ENCODE measurements at regions not wholly inside any gene's neighbourhood (a gene's known extent, or its start where the extent isn't known, plus 50 kb on each side); places are given as distances from the start of the nearest gene placed in this dataset.

DNA sequence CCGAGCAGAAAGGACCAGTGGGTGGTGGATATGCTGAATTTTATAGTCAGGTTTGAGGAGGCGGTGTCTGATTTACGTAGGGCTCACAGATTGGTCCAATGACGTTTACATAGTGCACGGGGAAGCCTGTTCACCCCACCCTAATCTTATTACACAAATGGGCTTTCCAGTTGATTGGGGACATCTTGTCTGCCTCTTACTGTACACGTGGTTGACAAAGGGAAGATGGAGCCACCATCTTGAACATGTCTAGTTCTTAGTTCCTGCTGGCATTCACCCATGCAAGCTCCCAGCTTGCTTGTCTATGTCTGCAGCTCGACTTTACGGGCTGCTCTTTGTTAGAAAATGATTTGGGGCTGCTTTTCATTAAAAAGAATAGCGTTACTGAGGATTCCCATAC is 332.0 kb upstream of the SLCO3A1 start:
- no peak overlapping the region for H3K4me3 ChIP-seq
- H3K36me3 ChIP-seq, result no peaks in the 10 kb centered on the region
- no peaks in the 10 kb centered on the region for H3K9me3 ChIP-seq (ENCODE audit: low read depth)
- no peak for DNase-seq (ENCODE audit: low read depth in 1 of 2, low spot score in 1 of 2)
- H3K27me3 ChIP-seq, result no peaks in the 10 kb centered on the region
- no peak overlapping the region for H3K27ac ChIP-seq
- TF ChIP-seq, protein P1, sequence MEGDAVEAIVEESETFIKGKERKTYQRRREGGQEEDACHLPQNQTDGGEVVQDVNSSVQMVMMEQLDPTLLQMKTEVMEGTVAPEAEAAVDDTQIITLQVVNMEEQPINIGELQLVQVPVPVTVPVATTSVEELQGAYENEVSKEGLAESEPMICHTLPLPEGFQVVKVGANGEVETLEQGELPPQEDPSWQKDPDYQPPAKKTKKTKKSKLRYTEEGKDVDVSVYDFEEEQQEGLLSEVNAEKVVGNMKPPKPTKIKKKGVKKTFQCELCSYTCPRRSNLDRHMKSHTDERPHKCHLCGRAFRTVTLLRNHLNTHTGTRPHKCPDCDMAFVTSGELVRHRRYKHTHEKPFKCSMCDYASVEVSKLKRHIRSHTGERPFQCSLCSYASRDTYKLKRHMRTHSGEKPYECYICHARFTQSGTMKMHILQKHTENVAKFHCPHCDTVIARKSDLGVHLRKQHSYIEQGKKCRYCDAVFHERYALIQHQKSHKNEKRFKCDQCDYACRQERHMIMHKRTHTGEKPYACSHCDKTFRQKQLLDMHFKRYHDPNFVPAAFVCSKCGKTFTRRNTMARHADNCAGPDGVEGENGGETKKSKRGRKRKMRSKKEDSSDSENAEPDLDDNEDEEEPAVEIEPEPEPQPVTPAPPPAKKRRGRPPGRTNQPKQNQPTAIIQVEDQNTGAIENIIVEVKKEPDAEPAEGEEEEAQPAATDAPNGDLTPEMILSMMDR (IDR thresholded peaks at IDR 0.05; ENCODE audit: low read depth, low read length), result no peak
- H3K4me1 ChIP-seq (ENCODE audit: low read depth), result no peaks in the 10 kb centered on the region

DNA sequence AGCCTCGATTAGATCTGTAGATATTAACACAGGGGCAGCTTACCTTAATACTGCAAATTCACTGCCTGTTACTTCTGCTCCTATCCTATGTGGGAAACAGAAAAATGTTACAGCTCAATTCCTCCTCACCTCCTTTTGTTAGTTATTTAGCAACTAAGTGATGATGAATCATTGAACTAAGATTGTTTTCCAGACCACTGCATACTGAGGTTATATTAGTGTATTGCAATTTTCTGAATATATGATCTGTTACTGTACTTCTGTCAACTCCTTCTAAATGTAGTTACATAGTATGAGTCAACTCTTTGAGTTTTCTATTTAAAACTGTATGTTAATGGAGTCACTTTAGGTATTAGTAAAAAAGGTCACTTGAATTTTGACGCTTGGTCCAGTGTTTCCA is 331.5 kb upstream of the SLCO3A1 start:
- H3K4me1 ChIP-seq (ENCODE audit: low read depth), result no peaks in the 10 kb centered on the region
- TF ChIP-seq, protein P1 (IDR thresholded peaks at IDR 0.05; ENCODE audit: low read depth, low read length), result no peak
- H3K4me3 ChIP-seq, result no peak overlapping the region
- H3K27ac ChIP-seq, result no peak overlapping the region
- peak in 1 of 2 donors; percentile 24 for DNase-seq (ENCODE audit: low read depth in 1 of 2, low spot score in 1 of 2)
- no peaks in the 10 kb centered on the region for H3K27me3 ChIP-seq
- no peaks in the 10 kb centered on the region for H3K9me3 ChIP-seq (ENCODE audit: low read depth)
- H3K36me3 ChIP-seq, result no peaks in the 10 kb centered on the region

DNA sequence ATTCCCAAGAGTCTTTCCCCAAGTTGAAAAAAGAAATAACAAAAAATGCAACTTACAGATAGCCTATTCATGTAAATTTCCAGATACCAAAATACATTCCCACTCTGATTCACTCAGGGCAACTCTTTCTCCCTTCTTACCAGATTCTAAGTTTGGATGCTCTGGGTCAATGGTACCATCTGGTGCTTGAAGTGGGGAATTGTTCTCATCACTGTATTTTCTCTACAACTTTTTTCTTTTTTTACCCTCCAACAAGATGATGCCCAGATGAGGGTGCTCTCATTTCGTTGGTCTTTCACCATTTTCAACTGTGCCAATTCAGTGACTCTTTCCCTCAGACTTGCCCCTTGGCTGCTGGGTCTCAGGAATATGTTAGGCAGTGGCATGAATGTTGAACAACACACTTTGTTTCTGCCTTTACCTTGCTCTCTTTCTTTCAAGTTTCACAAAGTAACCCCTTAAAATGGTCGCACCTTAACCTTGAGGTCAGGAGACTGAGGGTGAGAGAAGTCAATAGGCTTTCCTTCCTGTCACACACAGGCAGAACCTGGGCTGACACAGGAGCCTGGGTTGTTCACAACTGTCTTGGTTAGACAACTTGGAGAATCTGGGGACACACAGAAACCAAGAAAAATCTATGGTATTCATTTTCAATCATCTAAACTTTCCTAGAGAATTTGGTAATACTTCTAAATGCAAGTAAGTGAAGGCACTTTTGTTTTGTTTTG is 330.7 kb upstream of the SLCO3A1 start:
- no peaks in the 10 kb centered on the region for H3K27me3 ChIP-seq
- H3K4me1 ChIP-seq (ENCODE audit: low read depth), result no peaks in the 10 kb centered on the region
- H3K27ac ChIP-seq, result no peak overlapping the region
- H3K36me3 ChIP-seq, result no peaks in the 10 kb centered on the region
- H3K9me3 ChIP-seq (ENCODE audit: low read depth), result no peaks in the 10 kb centered on the region
- TF ChIP-seq, protein P1 (IDR thresholded peaks at IDR 0.05; ENCODE audit: low read depth, low read length), result no peak
- DNase-seq (ENCODE audit: low read depth in 1 of 2, low spot score in 1 of 2), result peak in 1 of 2 donors; percentile 43
- H3K4me3 ChIP-seq, result no peak overlapping the region

DNA sequence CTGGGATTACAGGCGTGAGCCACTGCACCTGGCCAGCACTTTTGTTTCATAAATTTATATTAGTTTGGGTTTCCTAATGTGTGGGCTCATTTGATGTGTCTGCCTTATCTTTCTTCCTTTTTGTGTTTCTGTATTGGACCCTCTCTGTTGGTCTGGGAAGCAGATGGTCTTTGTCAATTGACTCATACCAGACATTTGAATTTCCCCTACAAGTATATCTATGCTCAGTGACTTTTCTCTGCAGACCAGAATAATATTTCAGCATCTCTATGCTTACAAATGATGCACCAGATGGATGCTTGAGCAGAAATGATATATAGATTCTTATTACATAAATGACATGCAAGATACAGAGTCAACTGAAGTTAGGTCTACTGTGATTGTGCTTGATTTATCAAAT is 329.9 kb upstream of the SLCO3A1 start:
- H3K27ac ChIP-seq, result no peak overlapping the region
- H3K9me3 ChIP-seq (ENCODE audit: low read depth), result no peaks in the 10 kb centered on the region
- TF ChIP-seq, protein P1 (IDR thresholded peaks at IDR 0.05; ENCODE audit: low read depth, low read length), result no peak
- no peaks in the 10 kb centered on the region for H3K4me1 ChIP-seq (ENCODE audit: low read depth)
- H3K27me3 ChIP-seq, result no peaks in the 10 kb centered on the region
- DNase-seq (ENCODE audit: low read depth in 1 of 2, low spot score in 1 of 2), result no peak
- no peak overlapping the region for H3K4me3 ChIP-seq
- H3K36me3 ChIP-seq, result no peaks in the 10 kb centered on the region

DNA sequence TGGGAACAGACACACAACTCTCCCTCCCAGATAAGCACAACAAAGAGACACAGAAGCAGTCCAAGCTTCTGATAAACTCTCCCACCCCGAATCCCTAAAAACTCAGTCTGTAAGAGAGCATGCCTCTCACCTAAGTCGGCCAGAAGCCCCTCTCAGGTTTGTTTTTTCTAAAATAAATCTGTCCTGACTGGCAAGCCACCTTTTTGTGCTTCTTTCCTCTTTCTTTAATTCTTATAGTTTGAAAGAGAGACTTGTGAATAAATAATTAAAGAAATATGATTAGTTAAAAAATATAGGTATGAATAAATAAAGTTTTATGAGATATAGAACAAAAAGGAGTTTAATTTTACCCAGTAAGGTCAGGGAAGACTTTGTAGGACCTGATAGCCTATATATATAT is 329.0 kb upstream of the SLCO3A1 start:
- TF ChIP-seq, protein P1 (IDR thresholded peaks at IDR 0.05; ENCODE audit: low read depth, low read length), result no peak

More for the DNA sequence above, 329.0 kb upstream of the SLCO3A1 start:
- H3K36me3 ChIP-seq, result no peaks in the 10 kb centered on the region
- DNase-seq (ENCODE audit: low read depth in 1 of 2, low spot score in 1 of 2), result no peak
- no peaks in the 10 kb centered on the region for H3K27me3 ChIP-seq
- no peak overlapping the region for H3K27ac ChIP-seq
- H3K9me3 ChIP-seq (ENCODE audit: low read depth), result no peaks in the 10 kb centered on the region
- no peaks in the 10 kb centered on the region for H3K4me1 ChIP-seq (ENCODE audit: low read depth)
- no peak overlapping the region for H3K4me3 ChIP-seq

Data from cardiac muscle cell (in vitro differentiated cells and primary cell).